Thoracic aorta (tissue), 2 donors: ENCODE measurements at regions not wholly inside any gene's neighbourhood (a gene's known extent, or its start where the extent isn't known, plus 50 kb on each side); places are given as distances from the start of the nearest gene placed in this dataset.

Experiments used
- ATAC-seq: fragments of 150-250 bp; one replicate; pipeline ENCODE4 v1.8.0; 2017; ENCODE audit warnings: low read depth; ENCODE audit not compliant: insufficient number of reproducible peaks, low FRiP score
- DNase-seq: peaks from one replicate; pipeline ENCODE4 v3.0.0-alpha.2; 2020; ENCODE audit warnings: low spot score
- H3K27ac ChIP-seq, 2 donors: fragments of 200-600 bp; sonication (generic); 1 replicate in 1 of 2; 2 replicates in 1 of 2; pipeline ENCODE4 v1.5.1; 2016; ENCODE audit warnings: mild to moderate bottlenecking in 2 of 2, moderate library complexity in 2 of 2
- H3K27me3 ChIP-seq: fragments of 200-600 bp; sonication (generic); replicated peaks from 2 replicates; pipeline ENCODE4 v1.6.0; 2016; ENCODE audit warnings: mild to moderate bottlenecking; ENCODE audit not compliant: insufficient read depth
- H3K36me3 ChIP-seq: fragments of 200-600 bp; sonication (generic); one replicate; pipeline ENCODE4 v1.5.1; 2016
- H3K4me1 ChIP-seq, 2 donors: fragments of 200-600 bp; sonication (generic); 1 replicate in 1 of 2; 2 replicates in 1 of 2; pipeline versions ENCODE4 v1.5.1 to v1.6.0; 2016; ENCODE audit warnings: low read depth in 2 of 2, mild to moderate bottlenecking in 1 of 2; ENCODE audit not compliant: control insufficient read depth in 1 of 2
- H3K4me3 ChIP-seq: fragments of 200-600 bp; sonication (generic); 2 replicates; pipeline ENCODE4 v1.5.1; 2016; ENCODE audit warnings: mild to moderate bottlenecking
- H3K9me3 ChIP-seq: fragments of 200-600 bp; sonication (generic); 2 replicates; pipeline ENCODE4 v1.5.1; 2016
- CTCF ChIP-seq: fragments of 200-600 bp; sonication (generic); IDR thresholded peaks from one replicate; pipeline ENCODE4 v1.5.1; 2019; ENCODE audit warnings: antibody characterized with exemption

GRCh38 chr14:58725226-58725625 lies 87.5 kb downstream of the DACT1 start:
- no peaks in the 10 kb centered on the region for H3K36me3 ChIP-seq
- TF ChIP-seq CTCF: no peak
- H3K4me1 ChIP-seq: peaks cover 0 to 4% of the 10 kb centered on the region in 2 donors
- H3K9me3 ChIP-seq: no peaks in the 10 kb centered on the region
- H3K27me3 ChIP-seq: no peaks in the 10 kb centered on the region
- H3K4me3 ChIP-seq: no peak overlapping the region
- DNase-seq (no peak), ATAC-seq (no peak)
- H3K27ac ChIP-seq: no peak overlapping the region

DNA sequence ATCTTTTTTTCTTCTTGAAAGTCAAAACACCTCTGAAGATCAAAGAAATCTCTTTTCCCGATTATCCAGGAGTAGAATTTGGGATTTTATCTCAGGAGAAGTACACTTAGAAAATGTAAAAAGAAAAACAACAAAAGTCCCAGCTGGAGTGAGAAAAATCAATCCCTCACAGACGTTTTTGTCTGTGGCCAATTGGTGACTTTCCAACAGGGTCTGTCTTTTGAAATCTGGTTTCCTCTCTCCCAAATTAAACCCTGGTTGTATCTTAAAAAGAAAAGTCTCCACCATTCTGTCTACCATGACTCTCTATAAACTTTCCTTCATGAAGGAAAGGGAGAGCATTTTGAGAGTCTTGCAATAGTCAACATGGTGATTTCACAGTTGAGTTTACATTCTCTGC lies 88.1 kb downstream of the DACT1 start:
- no peak for ATAC-seq
- Histone ChIP-seq H3K27me3 (no peaks in the 10 kb centered on the region), H3K9me3 (no peaks in the 10 kb centered on the region), H3K27ac (no peak overlapping the region), H3K4me3 (no peak overlapping the region), H3K36me3 (no peaks in the 10 kb centered on the region), H3K4me1 (peaks cover 5 to 7% of the 10 kb centered on the region in 2 donors)
- DNase-seq: no peak
- TF ChIP-seq CTCF: no peak

GRCh38 chr14:58730792-58731464 lies 93.2 kb downstream of the DACT1 start:
- no peaks in the 10 kb centered on the region for H3K36me3 ChIP-seq
- H3K27ac ChIP-seq: peak overlapping the region; percentile 35 to 49
- H3K4me1 ChIP-seq: peaks cover 15 to 20% of the 10 kb centered on the region in 2 donors
- TF ChIP-seq CTCF: no peak
- H3K9me3 ChIP-seq: no peaks in the 10 kb centered on the region
- H3K27me3 ChIP-seq: no peaks in the 10 kb centered on the region
- no peak for ATAC-seq
- peak overlapping the region; percentile 2 for H3K4me3 ChIP-seq
- DNase-seq: no peak

DNA sequence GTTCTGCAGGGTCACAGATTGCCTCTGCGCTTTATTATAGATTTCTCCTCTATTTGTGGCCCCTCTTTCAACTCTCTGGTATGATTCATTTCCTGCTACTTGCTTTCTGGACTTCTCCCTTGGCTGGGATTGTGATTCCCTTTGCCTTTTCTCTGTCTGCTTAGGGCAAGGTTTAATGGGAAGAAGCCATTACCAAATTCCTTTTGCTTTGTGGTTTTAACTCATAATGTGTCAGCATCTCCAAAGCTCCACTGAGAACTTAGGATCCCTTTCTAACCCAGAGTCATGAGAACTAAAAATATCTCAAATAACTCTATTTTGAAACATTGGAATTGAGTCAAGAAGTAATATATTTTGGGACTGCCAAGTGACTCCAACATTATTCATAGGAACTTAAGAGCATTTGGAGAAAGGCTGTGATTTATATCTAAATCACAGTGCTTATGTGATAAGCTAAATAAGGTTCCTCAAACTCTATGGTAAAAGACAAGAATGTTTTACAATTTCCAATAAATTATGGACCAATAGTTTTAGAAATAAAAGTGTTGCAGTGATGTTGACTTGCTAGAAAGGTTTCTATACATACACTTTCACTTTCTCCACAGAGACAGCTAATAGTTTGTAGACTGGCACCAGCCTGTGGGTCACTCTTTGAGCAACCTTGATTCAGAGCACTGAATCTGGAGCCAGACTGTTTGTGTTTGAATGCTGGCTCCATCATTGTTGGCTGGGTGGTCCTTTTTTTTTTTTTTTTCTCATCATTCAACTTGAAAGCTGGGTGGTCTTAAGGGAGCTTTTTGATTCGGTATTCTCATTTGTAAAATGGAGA lies 93.9 kb downstream of the DACT1 start:
- Histone ChIP-seq H3K4me1 (peaks cover 15 to 20% of the 10 kb centered on the region in 2 donors), H3K27me3 (no peaks in the 10 kb centered on the region), H3K27ac (peak overlapping the region; percentile 35 to 49), H3K9me3 (no peaks in the 10 kb centered on the region), H3K4me3 (peak overlapping the region; percentile 2), H3K36me3 (no peaks in the 10 kb centered on the region)
- TF ChIP-seq CTCF: no peak
- DNase-seq (no peak), ATAC-seq (peak; percentile 46)

- Histone ChIP-seq H3K27me3 (no peaks in the 10 kb centered on the region), H3K27ac (peak overlapping the region in 1 of 2 donors; percentile 49), H3K4me1 (peaks cover 15 to 20% of the 10 kb centered on the region in 2 donors), H3K36me3 (no peaks in the 10 kb centered on the region), H3K9me3 (no peaks in the 10 kb centered on the region), H3K4me3 (no peak overlapping the region)
- no peak for TF ChIP-seq CTCF
- DNase-seq: no peak
- ATAC-seq: no peak
Measured at GRCh38 chr14:58732387-58732786, 94.6 kb downstream of the DACT1 start.
